ENCODE measurements at regions not wholly inside any gene's neighbourhood (a gene's known extent, or its start where the extent isn't known, plus 50 kb on each side); places are given as distances from the start of the nearest gene placed in this dataset.
A peak's percentile ranks its signal among the peaks of the same experiment; 100 is the strongest.

DNA sequence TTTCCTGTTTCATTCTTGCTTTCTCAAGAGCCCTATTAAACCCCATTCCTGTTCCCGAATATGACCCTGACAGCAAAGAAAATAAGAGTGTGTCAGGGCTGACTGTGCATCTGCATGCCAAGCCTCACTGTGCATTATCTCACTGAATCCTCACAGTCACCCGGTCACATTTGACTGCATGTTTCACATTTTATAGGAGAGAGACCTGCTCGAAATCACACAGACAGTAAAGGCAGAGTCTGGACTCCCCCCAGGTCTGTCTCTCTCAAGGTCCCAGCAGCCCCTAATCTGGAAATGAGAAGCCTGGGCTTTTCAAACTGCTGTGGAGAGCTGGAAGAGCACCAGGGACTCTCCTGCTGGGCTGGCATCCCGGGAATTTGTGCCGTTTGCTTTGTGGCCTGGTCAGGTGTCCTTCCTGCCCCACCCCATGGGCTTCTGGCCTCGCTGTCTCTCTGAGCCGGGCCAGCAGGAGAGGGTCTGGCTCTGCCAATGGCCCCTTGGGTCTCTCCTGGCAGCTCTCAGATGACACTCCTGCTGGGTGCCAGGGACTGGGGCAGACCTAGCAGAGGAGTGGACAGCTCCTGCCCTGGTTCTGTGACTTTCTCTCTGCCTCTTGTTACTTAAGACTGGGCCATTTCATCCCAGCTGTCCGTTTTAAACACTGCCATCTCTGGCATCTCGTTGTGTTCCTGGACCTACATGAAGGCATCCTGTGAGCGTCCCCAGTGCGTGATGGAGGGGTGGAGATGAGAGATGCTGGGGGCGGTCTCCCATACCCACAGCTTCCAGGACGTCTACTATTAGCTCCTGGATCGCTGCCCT, 173.6 kb downstream of the ARHGAP12 start:
- DNase-seq (ENCODE audit: low spot score): peak; percentile 62

DNA sequence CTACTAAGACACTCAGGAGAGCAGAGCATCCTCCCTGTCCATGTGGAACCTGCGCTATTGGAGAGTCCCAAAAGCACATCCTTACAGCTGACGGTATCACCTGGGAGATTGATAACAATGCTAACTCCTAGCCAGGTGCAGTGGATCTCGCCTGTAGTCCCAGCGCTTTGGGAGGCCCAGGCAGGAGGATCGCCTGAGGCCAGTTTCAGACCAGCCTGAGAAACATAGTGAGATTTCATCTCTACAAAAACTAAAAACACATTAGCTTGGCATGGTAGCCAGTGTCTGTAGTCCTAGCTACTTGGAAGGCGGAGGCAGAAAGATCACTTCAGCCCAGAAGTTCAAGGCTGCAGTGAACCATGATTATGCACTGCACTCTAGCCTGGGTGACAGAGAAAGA, 174.9 kb downstream of the ARHGAP12 start:
- no peak for DNase-seq (ENCODE audit: low spot score)

GRCh38 chr10:31752170-31752569, 176.5 kb downstream of the ARHGAP12 start:
- DNase-seq (ENCODE audit: low spot score): no peak

GRCh38 chr10:31751738-31752080, 176.9 kb downstream of the ARHGAP12 start:
- no peak for DNase-seq (ENCODE audit: low spot score)

DNA sequence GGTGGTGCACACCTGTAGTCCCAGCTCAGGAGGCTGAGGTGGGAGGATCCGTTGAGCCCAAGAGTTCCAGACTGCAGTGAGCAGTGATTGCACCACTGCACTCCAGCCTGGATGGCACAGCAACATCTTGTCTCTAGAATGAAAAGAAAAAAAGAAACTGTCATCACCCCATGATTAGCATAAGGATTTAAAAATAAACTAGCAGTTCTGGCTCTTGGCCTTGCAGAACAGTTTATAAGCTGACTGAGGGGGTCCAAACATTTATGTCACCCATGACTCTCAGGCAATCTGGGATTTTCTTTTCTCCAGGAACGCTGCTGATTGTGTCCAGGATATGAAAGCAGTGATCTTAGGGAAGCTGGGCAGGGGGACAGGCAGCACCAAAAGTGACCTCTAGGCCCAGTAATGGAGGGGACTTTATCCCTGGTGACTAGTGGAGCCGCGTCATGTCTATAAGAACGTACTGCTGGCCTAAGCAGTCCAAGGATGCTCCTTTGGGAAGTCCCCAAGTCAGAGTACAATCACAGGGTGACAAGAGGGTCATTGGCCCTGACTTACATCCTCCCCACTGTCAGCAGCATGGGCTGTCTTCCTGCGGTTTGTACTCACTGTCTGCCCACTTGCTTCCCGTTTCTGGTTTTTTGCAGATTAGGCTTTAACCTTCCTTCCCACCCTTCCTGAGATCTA, 177.4 kb downstream of the ARHGAP12 start:
- peak; percentile 38 for DNase-seq (ENCODE audit: low spot score)

DNA sequence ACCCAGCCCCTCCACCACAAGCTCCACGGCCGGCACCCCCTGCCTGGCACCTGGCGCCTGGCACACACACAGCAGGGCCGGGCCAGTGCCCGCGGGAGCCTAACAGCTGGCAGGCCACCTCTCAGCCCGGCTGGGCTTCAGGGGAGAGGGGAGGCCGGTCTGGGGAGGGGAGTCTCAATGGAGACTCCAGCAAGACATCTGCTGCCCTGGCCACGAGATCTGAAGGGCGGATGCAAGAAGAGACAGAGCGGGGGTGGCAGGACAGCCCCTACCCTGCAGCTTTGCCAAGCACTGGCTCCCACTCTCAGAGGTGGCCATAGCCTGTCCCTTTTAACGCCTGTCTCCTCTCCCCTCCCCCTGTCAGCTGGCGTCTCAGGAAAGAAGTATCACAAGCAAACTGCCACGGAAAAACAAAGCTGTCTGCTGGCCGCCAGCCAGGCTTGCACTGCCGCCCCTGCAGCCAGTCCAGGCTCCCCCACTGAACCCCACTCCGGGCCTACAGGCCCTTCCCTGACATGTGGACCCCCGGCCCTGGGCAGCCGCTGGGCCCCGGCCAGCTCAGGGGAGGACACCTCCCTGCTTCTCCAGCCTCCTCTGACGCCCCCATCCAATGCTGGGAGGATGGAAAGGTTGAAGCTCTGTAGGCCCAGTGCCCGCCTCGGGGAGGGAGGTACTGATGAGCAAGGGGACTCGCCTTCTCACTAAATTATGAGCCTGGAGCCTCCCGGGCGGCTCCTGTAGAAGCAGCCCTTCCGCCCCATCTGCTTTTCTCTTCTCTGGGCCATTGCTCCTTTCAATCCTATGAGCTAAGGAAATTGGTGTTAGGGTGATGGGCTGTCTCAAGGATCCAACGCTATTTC, 178.4 kb downstream of the ARHGAP12 start:
- peak; percentile 74 for DNase-seq (ENCODE audit: low spot score)

DNA sequence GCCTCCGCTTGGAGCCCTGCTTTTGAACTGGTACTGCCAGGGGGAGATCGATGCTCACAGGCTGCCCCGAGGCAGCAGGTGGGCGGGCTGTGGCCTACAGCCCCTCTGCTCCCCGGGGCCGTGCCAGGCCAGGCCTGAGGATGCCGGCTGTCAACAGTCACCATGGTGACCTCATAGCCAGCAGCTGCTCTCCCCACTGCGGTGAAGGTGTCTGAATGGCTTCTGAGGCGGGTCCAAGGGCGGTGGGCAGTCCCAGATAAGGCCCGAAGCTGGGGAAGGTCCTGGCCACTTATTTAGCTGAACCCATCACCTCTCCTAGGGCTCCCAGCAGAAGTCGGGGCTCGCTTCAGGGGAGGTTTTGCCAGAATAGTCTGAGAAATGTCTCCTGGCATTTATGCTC, 179.3 kb downstream of the ARHGAP12 start:
- DNase-seq (ENCODE audit: low spot score): no peak

GRCh38 chr10:31745612-31746376, 182.8 kb downstream of the ARHGAP12 start:
- peak; percentile 60 for DNase-seq (ENCODE audit: low spot score)

- no peak for DNase-seq (ENCODE audit: low spot score)
Observed at GRCh38 chr10:31744025-31744424, 184.6 kb downstream of the ARHGAP12 start.

DNA sequence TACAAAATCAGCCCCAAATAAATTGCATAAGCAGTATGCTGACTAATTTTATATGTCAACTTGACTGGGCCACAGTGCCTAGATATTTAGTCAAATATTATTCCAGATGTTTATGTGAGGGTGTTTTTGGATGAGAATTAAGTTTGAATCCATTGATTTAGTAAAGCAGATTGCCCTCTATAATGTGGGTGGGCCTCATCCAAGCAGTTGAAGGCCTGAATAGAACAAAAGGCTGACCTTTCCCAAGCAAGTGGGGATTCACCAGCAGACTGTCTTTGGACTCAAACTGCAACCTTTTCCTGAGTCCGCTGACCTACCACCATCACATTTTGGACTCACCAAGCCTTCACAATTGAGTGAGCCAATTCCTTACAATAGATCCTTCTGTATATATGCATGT, 186.4 kb downstream of the ARHGAP12 start:
- no peak for DNase-seq (ENCODE audit: low spot score)

- no peak for DNase-seq (ENCODE audit: low spot score)
Observed at GRCh38 chr10:31741473-31741872, 187.2 kb downstream of the ARHGAP12 start.

GRCh38 chr10:31739711-31740110, 188.9 kb downstream of the ARHGAP12 start:
- no peak for DNase-seq (ENCODE audit: low spot score)

GRCh38 chr10:31739146-31739545, 189.5 kb downstream of the ARHGAP12 start:
- DNase-seq (ENCODE audit: low spot score): no peak

- DNase-seq (ENCODE audit: low spot score): no peak
Observed at GRCh38 chr10:31731711-31732110, 196.9 kb downstream of the ARHGAP12 start.

DNA sequence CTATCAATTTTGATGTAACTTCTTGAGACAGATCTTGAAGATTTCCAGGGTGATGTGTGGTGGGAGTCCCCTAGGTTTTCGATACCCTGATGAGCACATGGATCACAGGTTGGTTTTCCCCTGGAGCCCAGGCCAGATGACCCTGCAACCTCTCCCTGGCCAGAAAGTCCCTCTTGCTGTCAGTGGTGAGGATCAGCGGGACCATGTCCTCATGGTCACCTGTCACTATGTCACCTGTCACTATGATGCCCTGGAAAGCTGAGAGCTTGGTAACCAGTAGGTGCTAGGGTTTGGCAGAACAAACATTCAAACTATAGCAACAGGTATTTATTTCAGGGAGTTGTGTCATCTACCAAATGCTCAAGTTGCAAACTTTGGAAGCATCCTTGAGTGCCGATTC, 197.9 kb downstream of the ARHGAP12 start:
- no peak for DNase-seq (ENCODE audit: low spot score)

GRCh38 chr10:31728698-31729224, 199.9 kb downstream of the ARHGAP12 start:
- DNase-seq (ENCODE audit: low spot score): no peak

DNA sequence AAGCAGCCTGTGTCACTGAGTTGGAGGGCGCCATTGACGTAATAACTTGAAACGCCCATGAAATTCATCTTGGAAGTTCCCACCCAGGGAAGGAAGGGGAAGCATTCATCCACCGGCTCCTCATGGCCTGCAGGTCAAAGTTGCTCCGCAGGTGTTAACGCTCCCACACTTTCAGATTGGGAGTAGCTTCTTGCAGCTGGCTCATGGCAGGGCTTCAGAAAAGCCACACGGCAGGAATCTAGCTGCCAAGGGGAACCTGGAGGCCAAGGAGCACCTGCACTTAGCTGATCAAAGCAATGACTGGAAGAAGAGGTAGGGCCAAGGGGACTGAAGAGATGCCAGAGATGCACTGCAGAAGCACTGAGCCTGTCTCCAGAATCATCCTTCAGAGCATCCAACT, 203.2 kb downstream of the ARHGAP12 start:
- no peak for DNase-seq (ENCODE audit: low spot score)

GRCh38 chr10:31724296-31724695, 204.3 kb downstream of the ARHGAP12 start:
- DNase-seq (ENCODE audit: low spot score): no peak

DNA sequence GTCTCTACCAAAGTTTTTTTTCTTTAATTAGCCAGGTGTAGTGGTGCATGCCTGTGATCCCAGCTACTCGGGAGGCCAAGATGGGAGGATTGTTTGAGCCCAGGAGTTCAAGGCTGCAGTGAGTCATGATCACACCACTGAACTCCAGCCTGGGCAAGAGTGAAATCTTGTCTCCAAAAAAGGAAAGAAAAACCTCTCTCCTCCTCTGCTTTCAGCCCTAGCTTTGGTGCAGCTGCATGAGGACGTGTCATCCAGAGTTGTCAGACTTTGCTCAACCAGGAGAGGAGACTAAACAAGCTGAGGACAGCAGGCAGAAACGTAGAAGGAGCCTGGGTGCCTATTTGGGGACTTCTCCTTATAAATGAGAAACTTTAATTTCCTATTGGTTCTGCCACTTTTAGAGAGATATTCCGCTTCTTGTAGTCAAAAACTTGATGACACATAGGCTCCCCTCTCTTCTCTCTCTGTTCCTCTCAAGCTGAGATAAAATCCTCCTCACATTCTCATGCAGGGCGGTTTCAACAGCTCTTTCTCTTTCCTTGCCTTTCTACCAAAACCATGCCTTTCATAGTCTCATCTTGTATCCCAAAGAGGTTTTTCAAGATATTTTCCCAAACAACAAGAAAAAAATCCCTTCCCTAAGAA, 205.4 kb downstream of the ARHGAP12 start:
- peak; percentile 61 for DNase-seq (ENCODE audit: low spot score)

DNA sequence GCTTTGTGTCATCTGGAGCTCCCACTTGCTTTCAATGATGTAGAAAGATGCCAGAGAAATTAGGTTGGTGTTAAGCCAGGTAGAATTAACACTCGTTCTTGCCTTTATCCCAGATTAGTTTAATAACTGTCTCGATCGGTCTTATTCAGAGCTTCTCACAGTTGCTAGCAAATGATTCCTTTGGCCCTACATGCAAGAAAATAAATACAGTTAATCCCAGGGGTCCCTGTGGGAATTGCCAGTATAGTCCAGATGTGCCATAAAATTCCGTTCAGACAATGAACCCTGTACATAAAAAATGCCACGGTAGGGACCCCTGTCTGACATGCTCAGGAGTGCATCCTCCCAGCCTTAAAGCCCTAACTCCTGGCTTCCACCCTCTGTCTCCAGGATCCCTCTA, 207.5 kb downstream of the ARHGAP12 start:
- no peak for DNase-seq (ENCODE audit: low spot score)

DNA sequence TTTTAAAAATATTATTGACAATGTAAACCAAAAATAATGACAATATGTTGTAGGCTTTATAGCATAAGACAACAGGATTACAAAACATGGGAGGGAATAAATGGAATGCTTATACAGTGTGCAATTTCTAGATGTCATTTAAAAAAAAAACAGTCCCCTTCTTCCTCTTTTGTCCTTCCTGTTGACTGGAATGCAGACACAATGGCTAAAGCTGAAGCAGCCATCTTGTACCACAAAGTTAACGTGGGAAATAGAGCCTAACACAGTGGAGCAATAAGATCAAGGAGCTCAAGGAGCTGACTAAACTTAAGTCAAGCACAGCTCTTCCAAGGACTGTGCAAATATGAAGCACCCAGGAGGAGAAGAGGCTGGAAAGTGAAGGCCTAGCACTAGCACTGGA, 208.1 kb downstream of the ARHGAP12 start:
- no peak for DNase-seq (ENCODE audit: low spot score)

Data from umbilical cord (tissue), 1 donor.